ENCODE measurements at regions not wholly inside any gene's neighbourhood (a gene's known extent, or its start where the extent isn't known, plus 50 kb on each side); places are given as distances from the start of the nearest gene placed in this dataset.

- Histone ChIP-seq H3K36me3 (no peaks in the 10 kb centered on the region), H3K4me1 (no peaks in the 10 kb centered on the region), H3K4me3 (ENCODE audit: low read depth, low read length) (no peak overlapping the region), H3K9me3 (no peaks in the 10 kb centered on the region), H3K27me3 (no peaks in the 10 kb centered on the region)
- no peak for DNase-seq
- TF ChIP-seq, protein P1, sequence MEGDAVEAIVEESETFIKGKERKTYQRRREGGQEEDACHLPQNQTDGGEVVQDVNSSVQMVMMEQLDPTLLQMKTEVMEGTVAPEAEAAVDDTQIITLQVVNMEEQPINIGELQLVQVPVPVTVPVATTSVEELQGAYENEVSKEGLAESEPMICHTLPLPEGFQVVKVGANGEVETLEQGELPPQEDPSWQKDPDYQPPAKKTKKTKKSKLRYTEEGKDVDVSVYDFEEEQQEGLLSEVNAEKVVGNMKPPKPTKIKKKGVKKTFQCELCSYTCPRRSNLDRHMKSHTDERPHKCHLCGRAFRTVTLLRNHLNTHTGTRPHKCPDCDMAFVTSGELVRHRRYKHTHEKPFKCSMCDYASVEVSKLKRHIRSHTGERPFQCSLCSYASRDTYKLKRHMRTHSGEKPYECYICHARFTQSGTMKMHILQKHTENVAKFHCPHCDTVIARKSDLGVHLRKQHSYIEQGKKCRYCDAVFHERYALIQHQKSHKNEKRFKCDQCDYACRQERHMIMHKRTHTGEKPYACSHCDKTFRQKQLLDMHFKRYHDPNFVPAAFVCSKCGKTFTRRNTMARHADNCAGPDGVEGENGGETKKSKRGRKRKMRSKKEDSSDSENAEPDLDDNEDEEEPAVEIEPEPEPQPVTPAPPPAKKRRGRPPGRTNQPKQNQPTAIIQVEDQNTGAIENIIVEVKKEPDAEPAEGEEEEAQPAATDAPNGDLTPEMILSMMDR (IDR thresholded peaks at IDR 0.05; ENCODE audit: low read depth, low read length), result no peak
Observed at GRCh38 chr5:57804505-57804904, 321.9 kb upstream of the ACTBL2 start.

DNA sequence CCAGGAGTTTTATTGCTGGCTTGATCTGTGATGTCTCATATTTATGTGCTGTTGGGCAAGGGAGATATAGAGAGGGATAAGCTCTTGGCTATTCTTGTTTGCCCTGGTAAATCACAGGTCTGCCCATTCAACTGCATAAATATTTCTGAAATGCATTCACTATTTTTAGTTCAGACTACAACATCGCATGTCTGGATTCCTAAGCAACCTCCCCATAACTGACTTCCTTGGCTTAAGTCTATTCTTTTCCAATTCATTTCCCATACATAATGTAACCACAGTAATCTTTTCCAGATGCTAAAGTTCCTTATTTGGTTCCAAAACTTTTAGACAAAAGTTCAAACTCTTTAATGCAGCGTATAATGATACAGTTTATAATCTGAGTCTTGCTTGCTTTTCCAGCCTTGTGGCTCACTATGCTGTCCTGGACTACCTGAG lies 321.4 kb upstream of the ACTBL2 start:
- TF ChIP-seq, protein P1 (IDR thresholded peaks at IDR 0.05; ENCODE audit: low read depth, low read length), result no peak
- H3K4me1 ChIP-seq, result no peaks in the 10 kb centered on the region
- DNase-seq, result no peak
- no peaks in the 10 kb centered on the region for H3K27me3 ChIP-seq
- no peaks in the 10 kb centered on the region for H3K36me3 ChIP-seq
- no peak overlapping the region for H3K4me3 ChIP-seq (ENCODE audit: low read depth, low read length)
- no peaks in the 10 kb centered on the region for H3K9me3 ChIP-seq

DNA sequence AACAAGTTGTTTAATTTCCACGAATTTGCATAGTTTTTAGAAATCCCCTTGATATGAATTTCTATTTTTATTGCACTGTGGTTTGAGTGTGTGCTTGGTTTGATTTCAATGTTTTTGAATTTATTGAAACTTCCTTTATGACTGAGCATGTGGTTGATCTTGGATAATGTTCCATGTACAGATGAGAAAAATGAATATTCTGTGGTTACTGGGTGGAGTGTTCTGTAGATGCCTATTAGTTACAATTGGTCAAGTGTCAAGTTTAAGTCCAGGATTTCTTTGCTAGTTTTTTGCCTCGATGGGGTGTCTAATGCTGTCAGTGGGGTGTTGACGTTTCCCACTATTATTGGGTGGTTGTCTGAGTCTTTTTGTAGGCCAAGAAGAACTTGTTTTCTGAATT lies 319.5 kb upstream of the ACTBL2 start:
- H3K27me3 ChIP-seq, result no peaks in the 10 kb centered on the region
- H3K9me3 ChIP-seq, result no peaks in the 10 kb centered on the region
- TF ChIP-seq, protein P1 (IDR thresholded peaks at IDR 0.05; ENCODE audit: low read depth, low read length), result no peak
- no peaks in the 10 kb centered on the region for H3K36me3 ChIP-seq
- DNase-seq, result no peak
- no peak overlapping the region for H3K4me3 ChIP-seq (ENCODE audit: low read depth, low read length)
- no peaks in the 10 kb centered on the region for H3K4me1 ChIP-seq

DNA sequence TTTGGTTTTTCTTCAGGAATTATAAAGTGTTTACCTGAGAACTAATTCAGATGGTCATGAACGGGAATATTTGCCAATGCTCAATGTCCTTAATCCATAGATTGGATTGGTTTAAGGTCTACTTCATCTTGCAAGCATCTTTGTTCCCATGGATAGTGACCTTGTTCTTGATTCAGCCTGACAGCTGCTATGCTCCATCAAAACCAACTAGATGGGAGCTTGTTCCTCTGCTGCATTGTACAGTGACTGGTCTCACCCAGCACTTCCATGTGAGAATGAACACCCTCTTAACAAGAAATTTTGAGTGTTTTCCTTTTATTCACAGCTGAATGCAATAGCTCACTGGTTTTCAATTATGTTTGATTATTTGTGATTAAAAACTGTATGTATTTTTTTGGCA lies 312.6 kb upstream of the ACTBL2 start:
- no peaks in the 10 kb centered on the region for H3K36me3 ChIP-seq
- TF ChIP-seq, protein P1 (IDR thresholded peaks at IDR 0.05; ENCODE audit: low read depth, low read length), result no peak
- H3K27me3 ChIP-seq, result no peaks in the 10 kb centered on the region
- no peaks in the 10 kb centered on the region for H3K9me3 ChIP-seq
- no peak for DNase-seq
- no peak overlapping the region for H3K4me3 ChIP-seq (ENCODE audit: low read depth, low read length)
- H3K4me1 ChIP-seq, result no peaks in the 10 kb centered on the region

- H3K4me1 ChIP-seq, result no peaks in the 10 kb centered on the region
- H3K27me3 ChIP-seq, result no peaks in the 10 kb centered on the region
- H3K36me3 ChIP-seq, result no peaks in the 10 kb centered on the region
- TF ChIP-seq, protein P1 (IDR thresholded peaks at IDR 0.05; ENCODE audit: low read depth, low read length), result no peak
- H3K4me3 ChIP-seq (ENCODE audit: low read depth, low read length), result no peak overlapping the region
- no peak for DNase-seq
- no peaks in the 10 kb centered on the region for H3K9me3 ChIP-seq
Observed at GRCh38 chr5:57791875-57792274, 309.3 kb upstream of the ACTBL2 start.

GRCh38 chr5:57785946-57786345 lies 303.3 kb upstream of the ACTBL2 start:
- no peaks in the 10 kb centered on the region for H3K4me1 ChIP-seq
- H3K27me3 ChIP-seq, result no peaks in the 10 kb centered on the region
- H3K36me3 ChIP-seq, result no peaks in the 10 kb centered on the region
- DNase-seq, result no peak
- TF ChIP-seq, protein P1 (IDR thresholded peaks at IDR 0.05; ENCODE audit: low read depth, low read length), result no peak
- H3K4me3 ChIP-seq (ENCODE audit: low read depth, low read length), result no peak overlapping the region
- no peaks in the 10 kb centered on the region for H3K9me3 ChIP-seq
